GM19238 (cell line): ENCODE measurements at regions not wholly inside any gene's neighbourhood (a gene's known extent, or its start where the extent isn't known, plus 50 kb on each side); places are given as distances from the start of the nearest gene placed in this dataset.

Experiments
- DNase-seq: peaks from one replicate; pipeline ENCODE4 v3.0.0; 2011; ENCODE audit warnings: low spot score; ENCODE audit not compliant: insufficient read length

DNA sequence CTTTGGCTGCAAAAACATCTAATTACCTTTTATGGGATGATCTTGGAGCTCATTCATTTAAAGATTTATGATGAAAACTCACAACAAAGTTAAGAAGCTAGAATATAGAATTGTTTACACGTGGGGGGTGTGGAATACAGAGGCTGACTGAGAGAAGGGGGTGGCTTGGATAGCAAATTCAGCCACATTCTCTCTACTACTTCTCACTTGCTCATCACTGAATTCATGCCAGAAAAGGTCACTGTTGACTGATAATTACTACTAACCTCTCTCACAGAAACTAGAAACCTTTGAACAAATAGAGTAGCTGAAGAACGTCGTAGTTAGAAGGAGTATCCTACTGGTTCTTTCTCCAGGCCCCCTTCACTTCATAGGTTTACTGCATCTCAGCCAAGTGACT is 808.2 kb downstream of the BRINP1 start:
- no peak for DNase-seq

DNA sequence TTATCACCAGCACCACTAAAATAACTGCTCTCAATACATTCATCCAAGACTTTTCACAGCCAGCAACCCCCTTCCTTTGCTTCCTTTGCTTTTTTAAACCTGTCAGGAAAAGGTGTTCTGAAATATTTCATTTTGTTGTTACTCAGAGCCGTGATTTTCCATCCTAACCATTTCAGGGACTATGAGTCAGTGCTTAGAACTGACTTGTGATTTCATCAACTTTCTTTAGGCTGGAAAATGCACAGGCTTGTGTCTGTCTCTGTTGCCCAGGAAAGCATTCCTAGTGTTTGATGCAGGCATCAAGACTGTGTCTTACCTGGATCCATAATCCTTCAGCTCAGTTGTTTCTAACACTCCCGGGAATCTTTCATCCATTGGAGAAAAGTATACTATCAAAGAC is 805.6 kb downstream of the BRINP1 start:
- DNase-seq: no peak

DNA sequence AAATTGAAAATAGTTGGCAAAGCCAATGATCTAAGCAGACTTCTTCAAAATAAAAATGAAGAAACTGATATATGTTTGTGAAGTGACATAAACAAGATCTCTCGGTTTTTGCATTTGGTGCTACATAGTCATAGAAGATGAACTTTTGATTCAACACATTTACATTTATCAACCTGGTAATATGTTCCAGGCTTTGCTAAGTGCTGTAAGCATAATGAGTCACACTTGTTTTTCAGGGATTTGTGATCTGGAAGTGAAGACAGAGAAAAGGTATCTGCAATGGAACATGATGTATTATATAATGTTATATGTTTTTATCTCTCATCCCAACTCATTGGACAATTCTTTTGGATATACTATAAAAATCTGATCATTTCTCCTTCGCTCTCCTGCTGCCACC is 801.4 kb downstream of the BRINP1 start:
- no peak for DNase-seq

DNA sequence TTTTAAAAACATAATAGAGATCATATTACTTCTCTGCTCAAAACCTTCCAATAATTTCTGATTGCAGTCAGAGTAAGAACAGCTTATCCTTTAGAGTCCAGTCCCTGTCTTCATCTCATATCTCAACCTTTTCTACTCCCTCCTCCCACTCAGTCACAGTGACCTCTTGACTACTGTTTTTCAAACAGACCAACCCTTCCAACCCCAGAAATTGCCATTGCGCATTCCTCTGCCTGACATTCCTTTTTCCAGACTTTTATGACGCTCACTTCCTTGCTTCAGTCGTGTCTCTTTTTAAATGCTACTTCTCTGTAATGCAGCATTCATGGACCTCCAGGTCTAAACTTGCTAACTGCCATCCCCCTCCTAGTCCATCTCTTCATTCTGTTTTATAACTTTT is 800.5 kb downstream of the BRINP1 start:
- no peak for DNase-seq

DNA sequence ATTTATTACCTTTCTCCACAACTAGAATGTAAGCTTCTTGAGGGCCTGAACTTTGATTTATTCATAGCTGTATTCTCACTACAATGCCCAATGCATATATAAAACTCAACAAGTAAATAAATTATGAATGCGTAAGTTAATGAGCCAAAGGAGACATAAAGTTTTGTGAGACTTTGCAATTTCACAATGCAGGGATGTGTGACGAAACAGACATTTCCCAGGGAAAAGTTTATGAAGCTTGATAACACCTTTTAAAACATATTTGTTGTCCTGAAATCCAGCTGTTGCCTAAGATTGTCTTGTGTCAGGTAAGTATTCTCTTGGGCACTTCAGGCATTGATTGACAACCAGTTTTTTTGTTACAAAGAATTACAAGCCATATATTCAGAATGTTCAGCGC is 800.1 kb downstream of the BRINP1 start:
- DNase-seq: no peak

DNA sequence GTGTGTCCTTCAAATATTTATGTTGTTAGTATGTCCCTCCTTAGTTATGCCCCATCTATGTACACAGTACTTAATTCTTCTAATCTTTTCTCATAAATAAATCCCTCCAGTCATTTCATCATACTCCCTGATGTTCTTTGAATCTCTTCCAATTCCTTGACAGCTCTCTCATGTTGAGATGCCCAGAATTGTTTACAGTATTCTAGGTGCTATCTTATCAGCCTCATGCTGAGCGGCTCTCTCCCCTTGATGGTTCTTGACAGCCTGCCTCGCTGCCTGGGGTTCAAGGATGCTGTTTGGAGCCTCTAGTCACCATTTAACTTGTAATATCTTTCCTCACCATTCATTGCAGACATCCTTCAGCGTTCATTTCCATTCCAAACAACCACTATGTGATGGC is 799.2 kb downstream of the BRINP1 start:
- DNase-seq: no peak

DNA sequence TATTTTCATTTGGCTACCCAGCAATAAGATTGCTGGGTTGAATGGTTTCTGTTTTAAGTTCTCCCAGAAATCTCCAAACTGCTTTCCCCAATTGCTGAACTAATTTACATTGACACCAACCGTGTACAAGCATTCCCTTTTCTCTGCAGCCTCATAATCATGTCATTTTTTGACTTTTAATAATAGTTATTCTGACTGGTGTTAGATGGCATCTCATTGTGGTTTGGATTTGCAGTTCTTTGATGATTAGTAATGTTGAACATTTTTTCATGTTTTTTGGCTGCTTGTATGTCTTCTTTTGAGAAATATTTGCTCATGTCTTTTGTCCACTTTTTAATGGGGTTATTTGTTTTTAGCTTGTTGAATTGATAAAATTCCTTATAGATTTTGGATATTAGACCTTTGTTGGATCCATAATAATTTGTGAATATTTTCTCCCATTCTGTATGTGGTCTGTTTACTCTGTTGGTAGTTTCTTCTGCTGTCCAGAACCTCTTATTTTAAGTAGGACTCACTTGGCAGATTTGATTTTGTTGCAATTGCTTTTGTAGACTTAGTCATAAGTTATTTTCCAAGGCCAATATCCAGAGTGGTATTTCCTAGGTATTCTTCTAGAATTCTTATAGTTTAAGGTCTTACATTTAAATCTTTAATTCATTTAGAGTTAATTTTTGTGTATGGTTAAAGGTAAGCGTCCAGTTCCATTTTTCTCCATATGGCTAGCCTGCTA is 793.7 kb downstream of the BRINP1 start:
- DNase-seq: no peak

DNA sequence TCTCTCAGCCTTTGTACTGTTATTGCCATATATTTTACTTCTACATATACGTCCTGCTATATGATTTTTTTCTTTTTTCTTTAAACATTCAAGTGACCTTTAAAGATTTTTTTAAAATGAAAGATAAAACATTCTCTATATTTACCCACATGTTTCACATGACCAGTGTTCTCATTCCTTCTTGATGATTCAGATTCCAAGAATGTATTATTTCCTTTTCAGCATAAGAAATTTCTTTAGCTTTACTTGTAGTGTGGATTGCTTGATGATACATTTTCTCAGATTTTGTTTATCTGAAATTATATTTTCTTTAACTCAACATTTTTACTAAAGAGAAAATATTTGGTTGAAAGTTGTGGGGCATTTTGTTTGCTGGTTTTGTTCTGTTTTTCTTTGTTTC is 792.1 kb downstream of the BRINP1 start:
- DNase-seq: no peak

DNA sequence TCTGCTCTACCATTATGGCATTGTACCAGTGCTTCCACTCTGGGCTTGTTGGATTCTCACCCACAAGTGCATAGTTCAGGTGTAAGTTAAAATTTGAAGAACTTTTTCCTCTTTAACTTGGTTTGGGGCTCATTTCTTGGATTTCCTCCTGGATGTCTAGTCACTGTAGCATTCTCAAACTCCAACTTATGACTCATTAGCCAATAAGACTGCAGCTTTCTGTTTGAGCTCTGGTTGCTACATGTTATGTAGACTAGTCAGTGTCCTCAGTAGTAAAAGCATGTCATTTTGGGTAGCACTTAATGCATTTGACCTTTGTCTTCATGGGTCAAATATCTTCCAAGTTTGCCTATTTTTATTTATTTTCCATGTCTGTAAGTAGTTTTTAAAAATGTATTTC is 790.8 kb downstream of the BRINP1 start:
- no peak for DNase-seq

DNA sequence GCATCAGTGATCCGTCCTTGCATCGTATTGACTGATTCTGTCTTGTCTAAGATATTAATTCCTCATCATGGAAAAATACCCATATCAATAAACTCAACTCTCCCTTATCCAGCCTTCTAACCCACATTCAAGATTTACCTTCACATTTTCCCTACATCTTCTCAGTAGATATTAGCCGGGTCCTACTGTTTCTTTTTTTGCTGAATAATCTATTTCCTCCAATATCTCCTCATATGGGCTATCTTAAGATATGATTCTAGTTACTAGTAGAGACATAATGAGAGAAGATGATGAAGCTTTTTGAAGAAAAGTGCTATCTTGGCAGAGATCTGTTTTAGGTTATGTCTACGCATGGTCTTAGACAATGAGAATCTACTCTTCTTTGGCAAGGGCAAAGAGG is 785.8 kb downstream of the BRINP1 start:
- DNase-seq: no peak

DNA sequence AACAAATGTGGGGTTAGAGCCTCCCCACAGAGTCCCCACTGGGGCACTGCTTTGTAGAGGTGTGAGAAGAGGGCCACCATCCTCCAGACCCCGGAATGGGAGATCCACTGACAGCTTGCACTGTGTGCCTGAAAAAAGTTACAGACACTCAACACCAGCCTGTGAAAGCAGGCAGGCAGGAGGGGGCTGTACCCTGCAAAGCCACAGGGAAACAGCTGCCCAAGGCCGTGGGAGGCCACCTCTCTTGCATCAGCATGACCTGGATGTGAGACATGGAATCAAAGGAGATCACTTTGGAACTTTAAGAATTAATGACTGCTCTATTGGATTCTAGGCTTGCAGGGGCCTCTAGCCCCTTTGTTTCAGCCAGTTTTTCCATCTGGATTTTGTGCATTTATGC is 782.3 kb downstream of the BRINP1 start:
- DNase-seq: no peak

DNA sequence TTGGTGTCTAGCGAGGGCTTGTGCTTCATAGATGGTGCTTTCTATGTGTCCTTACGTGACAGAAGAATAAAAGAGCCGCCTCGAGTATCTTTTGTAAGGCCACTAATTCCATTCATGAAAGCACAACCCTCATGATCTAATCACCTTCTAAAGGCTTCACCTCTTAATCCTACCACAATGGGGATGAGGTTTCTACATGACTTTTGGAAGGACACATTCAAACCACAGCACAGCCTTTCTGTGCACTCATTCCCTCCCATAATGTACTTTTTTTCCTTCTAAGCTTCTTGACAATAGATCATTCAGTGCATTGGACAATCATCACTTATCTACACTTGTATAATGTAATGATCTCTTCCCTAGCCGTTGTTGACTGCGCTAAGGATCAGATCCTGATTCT is 774.8 kb downstream of the BRINP1 start:
- no peak for DNase-seq

DNA sequence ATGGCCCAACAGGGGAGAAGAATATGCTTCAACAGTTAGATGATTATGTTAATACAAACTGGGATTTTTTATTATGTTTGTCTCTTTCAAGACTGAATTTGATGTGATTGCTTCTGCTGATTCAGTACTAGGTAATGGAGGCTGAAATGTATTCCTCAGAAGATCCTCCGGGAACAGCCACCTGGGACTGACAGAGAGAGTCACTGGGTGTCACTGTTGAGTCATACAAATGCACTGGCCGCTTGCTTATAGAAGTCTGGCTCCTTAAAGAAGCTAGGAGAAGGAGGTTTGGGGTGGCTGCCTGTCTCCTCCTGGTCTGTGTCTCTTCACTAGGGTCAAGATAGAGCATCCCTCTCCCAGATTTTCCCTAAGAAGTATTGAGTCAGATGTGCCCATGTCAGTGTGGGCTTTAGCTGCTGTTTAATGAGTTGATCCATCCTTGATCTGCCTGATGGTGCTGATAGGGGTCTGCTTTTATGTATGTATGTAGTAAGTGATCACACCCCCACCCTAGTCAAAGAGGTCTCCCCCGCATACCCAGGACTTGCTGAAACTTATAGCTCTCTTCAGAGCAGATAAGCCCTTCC is 773.4 kb downstream of the BRINP1 start:
- no peak for DNase-seq

DNA sequence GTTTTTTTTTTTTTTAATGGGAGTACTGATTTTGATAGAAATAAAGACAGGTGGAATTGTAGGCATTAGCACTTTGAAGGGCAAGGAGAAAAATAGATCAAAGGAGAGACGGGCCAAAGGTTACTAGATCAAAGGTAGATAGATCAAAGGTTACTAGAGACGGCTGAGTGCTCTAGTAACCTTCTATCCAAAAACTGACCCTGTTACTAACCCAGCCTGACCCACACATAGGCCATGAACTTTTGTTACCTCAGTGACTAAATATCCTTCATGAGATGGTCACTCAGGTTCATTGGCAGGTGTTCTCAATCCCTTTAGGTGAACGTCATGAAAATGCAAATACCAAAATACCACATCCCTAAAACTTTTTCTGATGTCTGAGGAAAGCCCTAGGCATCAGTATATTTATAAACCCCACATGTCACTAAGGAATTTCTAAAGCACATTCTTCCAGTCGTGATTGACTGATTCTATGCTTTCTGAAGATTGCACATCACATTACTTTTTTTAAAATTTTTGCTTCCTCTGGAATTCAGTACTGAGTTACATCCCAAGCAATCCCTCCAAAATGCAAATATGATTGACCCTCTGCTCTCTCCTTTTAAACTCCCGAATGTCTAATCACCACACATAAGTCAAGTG is 772.7 kb downstream of the BRINP1 start:
- DNase-seq: no peak

DNA sequence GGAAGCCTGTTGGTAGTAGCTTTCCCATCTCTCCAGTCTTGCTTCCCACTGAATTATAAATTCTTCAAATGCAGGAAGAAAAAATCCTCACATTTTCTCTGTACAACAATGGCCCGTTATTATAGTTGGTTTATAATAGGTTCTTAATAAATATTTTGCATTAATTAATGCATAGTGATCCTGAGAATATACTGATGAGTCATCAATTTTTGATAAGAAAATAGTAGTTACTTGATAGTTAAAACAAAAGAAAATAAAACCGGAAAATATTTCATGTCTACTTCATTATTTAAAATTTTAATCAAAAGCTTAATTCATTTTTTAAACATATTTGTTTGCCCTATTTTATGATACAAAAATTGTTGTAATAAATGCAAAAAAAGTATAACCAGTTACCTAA is 762.6 kb downstream of the BRINP1 start:
- no peak for DNase-seq

DNA sequence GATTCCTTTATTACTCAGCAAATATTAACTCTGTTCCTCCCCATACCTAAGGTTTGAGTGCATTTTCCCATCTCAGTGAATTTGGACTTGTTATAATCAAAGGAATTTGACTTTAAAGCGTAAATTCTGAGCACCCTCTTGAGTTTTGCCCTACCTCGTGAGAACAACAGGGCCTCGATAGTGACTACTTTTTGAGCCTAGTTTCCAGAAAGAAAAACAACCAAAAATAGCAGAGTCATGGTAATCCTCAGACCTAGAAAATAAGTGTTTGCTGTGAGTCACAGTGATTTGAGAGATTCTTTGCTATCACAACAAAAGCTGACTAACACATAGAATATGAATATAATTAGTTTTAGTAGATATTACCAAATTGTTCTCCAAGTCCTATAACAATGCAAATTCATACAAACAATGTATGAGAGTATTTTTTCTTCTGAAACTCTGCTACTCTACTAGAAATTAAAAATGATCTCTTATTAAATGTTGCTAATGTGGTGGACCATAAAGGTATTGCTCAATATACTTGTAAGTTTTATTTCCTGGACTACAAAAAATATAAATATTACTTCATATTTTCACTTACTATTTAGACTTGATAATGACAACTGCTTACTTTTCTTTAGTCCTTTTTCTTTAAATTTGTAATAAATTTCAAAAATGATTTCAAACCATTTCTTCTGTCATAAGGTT is 759.7 kb downstream of the BRINP1 start:
- DNase-seq: no peak

DNA sequence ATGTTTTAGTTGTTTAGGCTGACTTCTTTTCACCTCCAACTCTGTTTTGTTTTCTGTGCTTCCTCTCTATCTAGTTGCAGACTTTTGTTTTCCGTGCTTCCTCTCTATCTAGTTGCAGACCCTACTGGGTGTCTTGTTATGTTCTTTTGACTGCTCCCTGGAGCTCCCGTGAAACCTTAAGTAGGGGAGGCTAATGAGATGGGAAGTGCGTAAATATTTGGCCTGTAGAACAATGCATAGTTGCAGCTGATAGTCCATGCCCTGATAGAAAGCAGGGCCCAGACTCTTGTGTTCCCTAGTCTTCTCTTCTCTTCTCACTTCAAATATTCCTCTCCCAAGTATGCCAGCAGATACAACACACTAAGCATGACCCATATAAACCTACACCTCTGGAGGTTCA is 757.0 kb downstream of the BRINP1 start:
- DNase-seq: no peak

DNA sequence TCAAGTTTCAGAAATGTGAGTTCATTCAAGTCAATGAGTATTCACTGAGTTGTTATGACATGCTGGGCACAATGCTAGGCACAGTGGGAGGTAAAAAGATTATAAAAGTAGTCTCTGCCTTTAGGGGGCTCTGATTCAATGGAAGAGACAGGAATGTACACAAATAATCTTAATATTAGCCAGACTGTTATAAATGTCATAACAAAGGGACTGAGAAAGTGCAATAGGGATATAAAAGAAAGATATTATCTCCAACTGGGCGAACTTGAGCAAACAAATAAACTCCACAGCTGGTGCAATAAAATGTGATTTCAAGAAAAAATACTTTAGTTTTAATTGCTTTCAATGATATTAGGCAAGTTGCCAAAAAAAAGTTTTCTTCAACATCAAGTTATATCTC is 755.2 kb downstream of the BRINP1 start:
- no peak for DNase-seq

DNA sequence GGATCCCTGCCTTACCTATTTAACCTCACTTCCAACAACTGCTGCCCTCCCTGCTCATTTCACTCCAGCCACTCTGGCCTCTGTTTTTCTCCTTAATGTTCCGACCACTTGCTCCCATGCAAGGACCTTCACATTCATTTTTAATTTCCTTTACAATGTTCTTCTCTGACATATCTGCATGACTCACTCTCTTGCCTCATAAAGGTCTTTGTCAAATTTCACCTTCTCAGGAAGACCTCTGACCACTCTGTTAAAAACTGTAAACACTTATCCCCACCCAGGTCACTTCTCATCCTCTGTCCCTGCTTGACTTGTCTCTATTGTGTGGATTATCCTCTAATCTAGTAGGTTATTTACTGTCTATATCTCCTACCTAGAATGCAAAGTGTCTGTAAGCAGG is 751.2 kb downstream of the BRINP1 start:
- DNase-seq: no peak

DNA sequence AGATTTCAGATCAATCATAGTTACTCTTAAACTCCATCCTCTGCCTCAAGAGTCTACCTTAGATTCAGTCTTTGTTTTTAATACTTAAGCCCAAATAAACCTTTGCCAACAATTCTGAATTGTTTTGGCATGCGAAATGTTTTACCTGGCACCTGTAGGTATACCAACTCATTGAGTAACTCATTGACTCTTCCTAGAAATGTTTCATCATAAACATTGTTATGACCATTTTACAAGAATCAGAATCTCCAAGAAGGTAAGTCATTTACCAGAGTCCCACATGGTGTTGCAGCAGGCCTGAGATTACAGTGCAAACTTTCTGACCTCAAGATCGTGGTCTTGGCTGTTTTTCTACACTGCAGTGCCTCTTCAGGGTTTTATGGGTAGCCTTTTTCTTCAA is 750.4 kb downstream of the BRINP1 start:
- no peak for DNase-seq

DNA sequence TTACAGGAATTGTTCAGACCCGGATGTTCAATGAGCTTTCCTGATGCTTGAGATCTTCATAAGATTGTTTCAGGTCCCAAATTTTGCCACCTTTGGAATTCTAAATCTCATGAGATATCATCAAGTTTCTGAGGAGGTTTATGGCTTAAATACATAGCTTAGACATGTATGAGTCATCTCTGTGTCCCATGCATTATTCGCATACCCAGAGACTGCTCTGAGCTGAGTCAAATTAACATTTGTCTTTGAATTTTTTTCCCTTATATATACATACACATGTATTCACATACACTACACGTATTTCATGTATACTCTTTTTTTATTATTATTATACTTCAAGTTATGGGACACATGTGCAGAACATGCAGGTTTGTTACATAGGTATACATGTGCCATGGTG is 744.6 kb downstream of the BRINP1 start:
- no peak for DNase-seq

DNA sequence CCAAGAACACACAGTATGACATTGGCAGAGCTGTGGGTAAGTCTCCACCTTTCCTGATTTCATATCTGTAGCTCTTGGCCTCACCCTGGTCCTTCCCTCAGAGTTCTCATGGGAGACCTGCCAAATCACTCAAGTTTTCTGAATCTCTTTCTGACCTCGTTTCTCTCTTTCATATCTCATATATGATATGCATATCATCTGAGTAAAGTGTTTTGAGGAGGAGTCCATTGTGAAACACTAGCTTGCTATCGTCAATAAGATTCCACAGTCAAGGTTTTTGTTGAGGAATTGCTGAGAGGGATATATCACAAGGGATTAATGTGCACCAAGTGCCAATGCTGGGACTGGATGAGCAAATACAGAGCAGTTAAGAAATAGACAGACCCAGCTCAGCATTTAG is 739.2 kb downstream of the BRINP1 start:
- DNase-seq: no peak
